Nephron (organoid): ENCODE measurements at regions not wholly inside any gene's neighbourhood (a gene's known extent, or its start where the extent isn't known, plus 50 kb on each side); places are given as distances from the start of the nearest gene placed in this dataset.

Experiments used
- H3K27ac Mint-ChIP-seq, 3 experiments: 2 replicates each; pipeline ENCODE4 v1.8.0; 2020; ENCODE audit warnings: mixed read lengths in 3 of 3, mild to moderate bottlenecking in 2 of 3, moderate library complexity in 1 of 3
- H3K27me3 Mint-ChIP-seq: 2 replicates; pipeline ENCODE4 v1.8.0; 2021; ENCODE audit warnings: low read depth, mild to moderate bottlenecking, moderate library complexity, mixed read lengths
- H3K36me3 Mint-ChIP-seq: 2 replicates; pipeline ENCODE4 v1.8.0; 2020; ENCODE audit warnings: low read depth, mixed read lengths
- H3K4me1 Mint-ChIP-seq: 2 replicates; pipeline ENCODE4 v1.8.0; 2020; ENCODE audit warnings: mixed read lengths
- H3K4me3 Mint-ChIP-seq, 3 experiments: 2 replicates each; pipeline ENCODE4 v1.8.0; 2020; ENCODE audit warnings: mild to moderate bottlenecking in 3 of 3, mixed read lengths in 3 of 3, moderate library complexity in 2 of 3
- H3K9me3 Mint-ChIP-seq: 2 replicates; pipeline ENCODE4 v1.8.0; 2020; ENCODE audit warnings: mixed read lengths
- CTCF ChIP-seq, 3 experiments: fragments of 200-600 bp; sonication (generic); IDR thresholded peaks; one replicate each; pipeline ENCODE4 v1.5.0; 2021; ENCODE audit warnings: antibody characterized with exemption in 3 of 3; ENCODE audit not compliant: unreplicated experiment in 3 of 3

- peaks cover 8% of the 10 kb centered on the region for H3K9me3 Mint-ChIP-seq
- H3K36me3 Mint-ChIP-seq: no peaks in the 10 kb centered on the region
- no peak overlapping the region for H3K4me3 Mint-ChIP-seq
- no peaks in the 10 kb centered on the region for H3K27me3 Mint-ChIP-seq
- TF ChIP-seq CTCF (IDR thresholded peaks at IDR 0.05; ENCODE audit: unreplicated experiment in 3 of 3): no peak
- H3K27ac Mint-ChIP-seq: no peak overlapping the region
- H3K4me1 Mint-ChIP-seq: no peaks in the 10 kb centered on the region
These were observed 281.2 kb upstream of the TMTC1 start for GRCh38 chr12:30064906-30065305.

- H3K36me3 Mint-ChIP-seq: no peaks in the 10 kb centered on the region
- no peak overlapping the region for H3K4me3 Mint-ChIP-seq
- H3K27ac Mint-ChIP-seq: no peak overlapping the region
- H3K27me3 Mint-ChIP-seq: no peaks in the 10 kb centered on the region
- no peak for TF ChIP-seq CTCF (IDR thresholded peaks at IDR 0.05; ENCODE audit: unreplicated experiment in 3 of 3)
- no peaks in the 10 kb centered on the region for H3K4me1 Mint-ChIP-seq
- peaks cover 8% of the 10 kb centered on the region for H3K9me3 Mint-ChIP-seq
These were observed 279.7 kb upstream of the TMTC1 start for GRCh38 chr12:30063435-30063945.

GRCh38 chr12:30048371-30048770 lies 264.6 kb upstream of the TMTC1 start:
- Mint-ChIP-seq H3K27me3 (peaks cover 6% of the 10 kb centered on the region), H3K27ac (peak overlapping the region; percentile 73 to 85 (median 79)), H3K4me3 (no peak overlapping the region), H3K9me3 (no peaks in the 10 kb centered on the region), H3K4me1 (peaks cover 31% of the 10 kb centered on the region), H3K36me3 (no peaks in the 10 kb centered on the region)
- no peak for TF ChIP-seq CTCF (IDR thresholded peaks at IDR 0.05; ENCODE audit: unreplicated experiment in 3 of 3)

- Mint-ChIP-seq H3K9me3 (no peaks in the 10 kb centered on the region), H3K4me3 (no peak overlapping the region), H3K27me3 (peaks cover 6% of the 10 kb centered on the region), H3K4me1 (peaks cover 31% of the 10 kb centered on the region), H3K36me3 (no peaks in the 10 kb centered on the region), H3K27ac (peak overlapping the region; percentile 73 to 85 (median 79))
- TF ChIP-seq CTCF (IDR thresholded peaks at IDR 0.05; ENCODE audit: unreplicated experiment in 3 of 3): no peak
These were observed 263.9 kb upstream of the TMTC1 start for GRCh38 chr12:30047516-30048254.

GRCh38 chr12:30046376-30046775 lies 262.6 kb upstream of the TMTC1 start:
- H3K27me3 Mint-ChIP-seq: peaks cover 6% of the 10 kb centered on the region
- peaks cover 2% of the 10 kb centered on the region for H3K9me3 Mint-ChIP-seq
- TF ChIP-seq CTCF (IDR thresholded peaks at IDR 0.05; ENCODE audit: unreplicated experiment in 3 of 3): no peak
- peaks cover 20% of the 10 kb centered on the region for H3K4me1 Mint-ChIP-seq
- H3K4me3 Mint-ChIP-seq: no peak overlapping the region
- no peak overlapping the region for H3K27ac Mint-ChIP-seq
- no peaks in the 10 kb centered on the region for H3K36me3 Mint-ChIP-seq

GRCh38 chr12:30045171-30045570 lies 261.4 kb upstream of the TMTC1 start:
- Mint-ChIP-seq H3K4me3 (no peak overlapping the region), H3K27me3 (peaks cover 8% of the 10 kb centered on the region), H3K4me1 (peaks cover 15% of the 10 kb centered on the region), H3K27ac (no peak overlapping the region), H3K9me3 (peaks cover 6% of the 10 kb centered on the region), H3K36me3 (no peaks in the 10 kb centered on the region)
- TF ChIP-seq CTCF (IDR thresholded peaks at IDR 0.05; ENCODE audit: unreplicated experiment in 3 of 3): no peak
